Myocyte (in vitro differentiated cells): ENCODE measurements at regions not wholly inside any gene's neighbourhood (a gene's known extent, or its start where the extent isn't known, plus 50 kb on each side); places are given as distances from the start of the nearest gene placed in this dataset.
"Not testable (repeated sequence)": the region's sequence is repeated elsewhere in the genome, so short reads cannot be mapped to it uniquely, and the experiment has no call there.

ENCODE experiments used
- DNase-seq: peaks from one replicate; pipeline ENCODE4 v3.0.0-alpha.2; 2012; ENCODE audit warnings: low read depth

GRCh38 chr1:114032271-114033215, 53.3 kb downstream of the OLFML3 start:
- peak; percentile 84 for DNase-seq

- DNase-seq = peak; percentile 32
Measured at GRCh38 chr1:114033216-114033706, 54.0 kb downstream of the OLFML3 start.

GRCh38 chr1:114033961-114034360, 54.7 kb downstream of the OLFML3 start:
- DNase-seq = no peak

- DNase-seq = no peak
Measured at GRCh38 chr1:114034567-114035303, 55.5 kb downstream of the OLFML3 start.

- DNase-seq = no peak
Measured at GRCh38 chr1:114035304-114035700, 56.0 kb downstream of the OLFML3 start.

- DNase-seq = not testable (repeated sequence)
Measured at GRCh38 chr1:114036841-114037630, 57.8 kb downstream of the OLFML3 start.

- no peak for DNase-seq
Measured at GRCh38 chr1:114037631-114037890, 58.3 kb downstream of the OLFML3 start.

- DNase-seq = no peak
Measured at GRCh38 chr1:114037962-114038816, 58.9 kb downstream of the OLFML3 start.
